HAP-1 (cell line): ENCODE measurements at regions not wholly inside any gene's neighbourhood (a gene's known extent, or its start where the extent isn't known, plus 50 kb on each side); places are given as distances from the start of the nearest gene placed in this dataset.

Experiments
- DNase-seq, 2 experiments: peaks; one replicate each; pipeline ENCODE4 v3.0.0-alpha.2; 2016 to 2020; ENCODE audit warnings: low spot score in 2 of 2
- H3K27me3 ChIP-seq: fragments of 250-450 bp; sonication (Bioruptor Pico); 2 replicates; pipeline ENCODE4 v1.5.1; 2020; ENCODE audit warnings: low read depth, mild to moderate bottlenecking, moderate library complexity
- H3K36me3 ChIP-seq: fragments of 250-450 bp; sonication (Bioruptor Pico); replicated peaks from 2 replicates; pipeline ENCODE4 v1.5.1; 2020; ENCODE audit warnings: mild to moderate bottlenecking
- H3K4me1 ChIP-seq: fragments of 250-450 bp; sonication (Bioruptor Pico); 2 replicates; pipeline ENCODE4 v1.5.1; 2020; ENCODE audit warnings: mild to moderate bottlenecking
- H3K4me3 ChIP-seq: fragments of 250-450 bp; sonication (Bioruptor Pico); 2 replicates; pipeline ENCODE4 v1.5.1; 2020; ENCODE audit warnings: mild to moderate bottlenecking, moderate library complexity
- H3K9me3 ChIP-seq: fragments of 250-450 bp; sonication (Bioruptor Pico); 2 replicates; pipeline ENCODE4 v1.5.1; 2020; ENCODE audit warnings: mild to moderate bottlenecking, moderate library complexity
- in situ Hi-C: fragments of 300-500 bp; cut with MboI; formaldehyde crosslinking; loops from 3 replicates; pipeline ENCODE4 v1.14.3; 2020; ENCODE audit warnings: low sequenced_read_pairs, inconsistent platforms, mixed read lengths

- DNase-seq, result no peak
- in situ Hi-C loops, result no loop called here
- H3K4me3 ChIP-seq, result no peak overlapping the region
Measured at GRCh38 chr5:5995819-5996218, 382.5 kb downstream of the MED10 start.

DNA sequence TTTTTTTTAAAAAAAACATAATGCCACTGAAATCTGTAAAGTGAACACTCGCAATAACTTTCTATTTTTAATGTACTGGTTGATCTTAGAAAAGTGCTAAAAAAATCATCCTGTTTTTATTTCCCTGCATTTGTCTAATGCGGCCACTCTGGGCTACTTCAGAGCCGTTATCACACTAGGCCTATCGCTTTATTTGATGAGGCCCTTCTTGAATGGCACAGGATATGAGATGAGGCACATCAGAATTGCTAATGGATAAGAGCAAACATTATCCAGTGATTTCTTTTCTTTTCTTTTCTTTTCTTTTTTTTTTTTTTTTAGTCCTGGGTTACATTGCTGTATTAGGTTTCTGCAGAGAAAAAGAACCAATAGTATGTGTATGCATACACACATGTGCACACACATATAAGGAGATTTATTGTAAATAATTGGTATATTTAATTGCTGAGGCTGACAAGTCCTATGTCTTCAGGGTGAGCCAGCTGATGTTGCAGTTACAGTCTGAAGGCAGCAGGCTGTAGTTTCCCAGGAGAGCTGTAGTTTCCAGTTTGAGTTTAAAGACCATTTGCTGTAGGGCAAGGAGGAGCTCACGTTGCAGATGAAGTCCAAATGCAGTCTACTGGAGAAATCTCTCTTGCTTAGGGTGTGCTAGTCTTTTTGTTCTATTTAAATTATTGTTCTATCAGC, 391.7 kb downstream of the MED10 start:
- H3K9me3 ChIP-seq, result no peaks in the 10 kb centered on the region

More at GRCh38 chr5:5995819-5996218, 382.5 kb downstream of the MED10 start:
- Histone ChIP-seq H3K9me3 (peaks cover 8% of the 10 kb centered on the region; the same call in 1 of the 2 replicates), H3K27me3 (no peaks in the 10 kb centered on the region), H3K4me1 (no peaks in the 10 kb centered on the region), H3K36me3 (no peaks in the 10 kb centered on the region)

DNA sequence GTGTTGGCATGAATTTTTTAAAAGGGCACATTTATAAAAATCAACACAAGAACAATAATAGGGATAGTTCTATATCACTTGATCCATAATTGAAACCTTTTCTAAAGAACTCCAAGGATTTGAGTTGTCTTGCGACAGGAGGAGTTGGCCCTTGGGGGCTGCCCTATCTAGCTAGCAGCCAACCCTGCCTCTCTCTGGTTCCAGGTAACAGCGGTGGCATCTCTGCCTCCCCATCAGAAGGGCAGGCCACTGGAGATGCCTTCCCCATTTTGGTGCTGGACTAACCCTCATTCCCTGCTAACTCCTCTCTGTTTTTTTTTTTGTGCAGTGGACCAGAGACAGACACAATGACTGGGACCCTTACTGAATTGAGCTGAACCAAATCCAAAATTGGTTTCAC, 393.0 kb downstream of the MED10 start:
- H3K36me3 ChIP-seq, result no peaks in the 10 kb centered on the region
- no peaks in the 10 kb centered on the region for H3K27me3 ChIP-seq
- H3K4me1 ChIP-seq, result no peaks in the 10 kb centered on the region
- DNase-seq, result no peak
- H3K4me3 ChIP-seq, result no peak overlapping the region
- H3K9me3 ChIP-seq, result no peaks in the 10 kb centered on the region
- in situ Hi-C loops, result no loop called here

More for the DNA sequence above, 391.7 kb downstream of the MED10 start:
- Histone ChIP-seq H3K27me3 (no peaks in the 10 kb centered on the region), H3K4me1 (no peaks in the 10 kb centered on the region), H3K36me3 (no peaks in the 10 kb centered on the region), H3K4me3 (no peak overlapping the region)
- DNase-seq, result no peak
- in situ Hi-C loops, result no loop called here

GRCh38 chr5:5983261-5983980, 394.9 kb downstream of the MED10 start:
- H3K36me3 ChIP-seq, result no peaks in the 10 kb centered on the region
- DNase-seq, result no peak
- in situ Hi-C loops, result no loop called here

GRCh38 chr5:5981562-5981961, 396.8 kb downstream of the MED10 start:
- Histone ChIP-seq H3K4me1 (no peaks in the 10 kb centered on the region), H3K27me3 (no peaks in the 10 kb centered on the region), H3K36me3 (no peaks in the 10 kb centered on the region), H3K9me3 (no peaks in the 10 kb centered on the region), H3K4me3 (no peak overlapping the region)
- in situ Hi-C loops, result no loop called here
- no peak for DNase-seq

More at GRCh38 chr5:5983261-5983980, 394.9 kb downstream of the MED10 start:
- Histone ChIP-seq H3K9me3 (no peaks in the 10 kb centered on the region), H3K4me1 (no peaks in the 10 kb centered on the region), H3K27me3 (no peaks in the 10 kb centered on the region), H3K4me3 (no peak overlapping the region)

- Histone ChIP-seq H3K4me1 (no peaks in the 10 kb centered on the region), H3K4me3 (no peak overlapping the region), H3K27me3 (no peaks in the 10 kb centered on the region), H3K9me3 (no peaks in the 10 kb centered on the region), H3K36me3 (no peaks in the 10 kb centered on the region)
- in situ Hi-C loops, result no loop called here
- DNase-seq, result no peak
Measured at GRCh38 chr5:5980538-5980895, 397.8 kb downstream of the MED10 start.

- no peaks in the 10 kb centered on the region for H3K4me1 ChIP-seq
- no peak for DNase-seq
- in situ Hi-C loops, result no loop called here
- H3K9me3 ChIP-seq, result no peaks in the 10 kb centered on the region
- no peaks in the 10 kb centered on the region for H3K27me3 ChIP-seq
- H3K4me3 ChIP-seq, result no peak overlapping the region
- no peaks in the 10 kb centered on the region for H3K36me3 ChIP-seq
Measured at GRCh38 chr5:5979761-5980537, 398.4 kb downstream of the MED10 start.

- Histone ChIP-seq H3K9me3 (no peaks in the 10 kb centered on the region), H3K4me1 (no peaks in the 10 kb centered on the region), H3K36me3 (no peaks in the 10 kb centered on the region), H3K27me3 (no peaks in the 10 kb centered on the region), H3K4me3 (no peak overlapping the region)
- in situ Hi-C loops, result no loop called here
- DNase-seq, result no peak
Measured at GRCh38 chr5:5979377-5979760, 399.0 kb downstream of the MED10 start.

- in situ Hi-C loops, result no loop called here
- no peak for DNase-seq
- Histone ChIP-seq H3K4me1 (no peaks in the 10 kb centered on the region), H3K4me3 (no peak overlapping the region), H3K9me3 (no peaks in the 10 kb centered on the region), H3K27me3 (no peaks in the 10 kb centered on the region), H3K36me3 (no peaks in the 10 kb centered on the region)
Measured at GRCh38 chr5:5978501-5979376, 399.6 kb downstream of the MED10 start.

DNA sequence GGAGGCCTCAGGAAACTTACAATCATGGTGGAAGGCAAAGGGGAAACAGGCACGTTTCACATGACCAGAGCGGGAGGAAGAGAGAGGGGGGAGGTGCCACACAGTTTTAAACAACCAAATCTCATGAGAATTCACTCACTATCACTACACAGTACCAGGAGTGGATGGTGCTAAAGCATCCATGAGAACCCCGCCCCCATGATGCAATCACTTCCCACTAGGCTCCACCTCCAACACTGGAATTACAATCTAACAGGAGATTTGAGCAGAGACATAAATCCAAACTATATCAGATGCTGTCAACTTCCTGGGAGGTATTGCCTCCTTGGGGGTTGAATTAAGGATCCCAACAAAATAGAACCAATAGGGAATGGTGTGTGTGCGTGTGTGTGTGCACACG, 407.1 kb downstream of the MED10 start:
- no peak for DNase-seq
- in situ Hi-C loops, result no loop called here
- no peak overlapping the region for H3K4me3 ChIP-seq
- H3K4me1 ChIP-seq, result no peaks in the 10 kb centered on the region
- H3K36me3 ChIP-seq, result no peaks in the 10 kb centered on the region
- no peaks in the 10 kb centered on the region for H3K27me3 ChIP-seq
- no peaks in the 10 kb centered on the region for H3K9me3 ChIP-seq

GRCh38 chr5:5969942-5970483, 408.3 kb downstream of the MED10 start:
- no peaks in the 10 kb centered on the region for H3K27me3 ChIP-seq
- DNase-seq, result no peak
- no peaks in the 10 kb centered on the region for H3K9me3 ChIP-seq
- in situ Hi-C loops, result no loop called here
- no peak overlapping the region for H3K4me3 ChIP-seq
- H3K36me3 ChIP-seq, result no peaks in the 10 kb centered on the region
- no peaks in the 10 kb centered on the region for H3K4me1 ChIP-seq

DNA sequence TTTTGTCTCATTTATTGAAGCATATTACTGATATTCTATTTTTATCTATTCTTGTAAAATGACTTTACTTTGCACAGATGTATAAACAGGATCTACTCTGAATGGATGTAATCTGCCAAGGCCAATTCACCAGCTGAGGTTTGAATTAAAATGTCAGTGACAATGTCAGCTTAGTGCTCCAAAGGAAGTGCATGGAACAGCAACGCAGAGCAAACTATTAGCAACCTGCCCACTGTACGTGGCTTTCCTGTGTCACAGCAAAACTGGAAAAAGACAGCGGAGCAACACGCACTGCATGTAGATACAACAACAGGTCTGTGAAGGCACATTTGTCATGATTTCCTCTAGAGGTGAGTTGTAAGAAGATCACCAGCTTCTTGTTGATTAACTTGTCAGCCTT, 409.4 kb downstream of the MED10 start:
- Histone ChIP-seq H3K27me3 (no peaks in the 10 kb centered on the region), H3K4me1 (no peaks in the 10 kb centered on the region), H3K4me3 (no peak overlapping the region), H3K36me3 (no peaks in the 10 kb centered on the region), H3K9me3 (no peaks in the 10 kb centered on the region)
- DNase-seq, result no peak
- in situ Hi-C loops, result no loop called here

- Histone ChIP-seq H3K9me3 (no peaks in the 10 kb centered on the region), H3K36me3 (no peaks in the 10 kb centered on the region), H3K27me3 (no peaks in the 10 kb centered on the region), H3K4me1 (no peaks in the 10 kb centered on the region), H3K4me3 (no peak overlapping the region)
- no peak for DNase-seq
- in situ Hi-C loops, result no loop called here
Measured at GRCh38 chr5:5967944-5968343, 410.4 kb downstream of the MED10 start.
